Heart left ventricle (tissue), 16 donors: ENCODE measurements at regions not wholly inside any gene's neighbourhood (a gene's known extent, or its start where the extent isn't known, plus 50 kb on each side); places are given as distances from the start of the nearest gene placed in this dataset.
A peak's percentile ranks its signal among the peaks of the same experiment; 100 is the strongest.

ENCODE experiments used
- ATAC-seq, 4 donors: fragments of 200-7000 bp; cut with Tn5 transposase; one replicate each; pipeline ENCODE4 v1.9.1; 2020 to 2022; ENCODE audit warnings: moderate library complexity in 4 of 4, mild to moderate bottlenecking in 3 of 4, moderate number of reproducible peaks in 1 of 4
- DNase-seq, 5 donors: peaks; one replicate each; pipeline ENCODE4 v3.0.0-alpha.2; 2020
- H3K27ac ChIP-seq, 12 donors: fragments of 200-600 bp; sonication (generic) in 4 of 12; one replicate each; pipeline versions ENCODE4 v1.5.0 to v1.8.0; 2016 to 2022; ENCODE audit warnings: mild to moderate bottlenecking in 2 of 12
- H3K27me3 ChIP-seq, 9 donors: fragments of 200-600 bp; sonication (generic) in 2 of 9; one replicate each; pipeline versions ENCODE4 v1.5.1 to v1.8.0; 2016 to 2022; ENCODE audit warnings: mild to moderate bottlenecking in 3 of 9
- H3K36me3 ChIP-seq, 9 donors: fragments of 200-600 bp; sonication (generic) in 2 of 9; one replicate each; pipeline versions ENCODE4 v1.5.0 to v1.8.0; 2018 to 2022; ENCODE audit warnings: mild to moderate bottlenecking in 2 of 9
- H3K4me1 ChIP-seq, 12 donors: fragments of 200-600 bp; sonication (generic) in 4 of 12; one replicate each; pipeline versions ENCODE4 v1.5.0 to v1.8.0; 2016 to 2022; ENCODE audit warnings: mild to moderate bottlenecking in 3 of 12
- H3K4me3 ChIP-seq, 12 donors: fragments of 200-600 bp; sonication (generic) in 4 of 12; one replicate each; pipeline versions ENCODE4 v1.5.0 to v1.8.0; 2017 to 2022; ENCODE audit warnings: mild to moderate bottlenecking in 9 of 12, moderate library complexity in 4 of 12
- H3K9me3 ChIP-seq, 12 donors: fragments of 200-600 bp; sonication (generic) in 4 of 12; one replicate each; pipeline versions ENCODE4 v1.5.0 to v1.8.0; 2016 to 2022; ENCODE audit warnings: mild to moderate bottlenecking in 1 of 12
- POLR2A ChIP-seq, 2 donors: fragments of 450-650 bp; IDR thresholded peaks; one replicate each; pipeline ENCODE4 v1.6.1; 2017; ENCODE audit warnings: antibody characterized with exemption in 2 of 2, mild to moderate bottlenecking in 2 of 2, moderate library complexity in 2 of 2
- WGBS, 4 donors: extraction: QIAGEN DNeasy Blood & Tissue Kit in 2 of 4; methylation state at CpG; one replicate each; pipeline versions ENCODE4 v1.1.5 to v1.1.7; 2013 to 2018; 5-methylcytosine and 5-hydroxymethylcytosine counted together
- intact Hi-C, 10 donors: fragments of 100-400 bp; cut with DNase I; formaldehyde crosslinking; loops; one replicate each; pipeline versions ENCODE4 v1.11.1 to v1.14.2; 2022
- TF ChIP-seq, protein P1 (sequence below), 12 donors: fragments of 200-600 bp; sonication (generic) in 4 of 12; IDR thresholded peaks; one replicate each; pipeline versions ENCODE4 v1.5.0 to v1.8.0; 2018 to 2022; ENCODE audit warnings: antibody characterized with exemption in 12 of 12, mild to moderate bottlenecking in 5 of 12
- donor health status: ischemic (EF 13 %, LVEDD 7.1; RV severe dilation, severe dysfunction).
- donor health status: healthy with polysubstance abuse.
- donor health status: DM: no; HTN: yes; CAD: no.
- donor health status: DM: no; HTN: no; CAD: no.
- donor health status: ischemic (EF 25% LVEDD 6.9; RV normal size, moderate dysfunction).
- donor health status: ischemic (EF 25% LVEDD 5.7; RV mildly dilated, moderate dysfunction).
- donor health status: healthy.
- donor health status: DM: yes; HTN: yes; CAD: no.
- donor health status: ischemic (EF 35%, LVEDD 5.7; RV mildly dilated, moderate dysfunction).
- donor health status: nonischemic (EF 11% LVEDD 7.7; RV severe dilation, severe dysfunction).
- donor health status: DM: yes; HTN: yes; CAD: no.
- donor health status: PGD.
- donor health status: ischemic (EF 29% LVEDD 5.4; RV normal size, mild dysfunction).
- donor health status: nonischemic (EF 23%, LVEDD 6.1; RV moderate dilation, normal function).

- no peak for ATAC-seq
- intact Hi-C loops, result loop anchor here in 1 of 10 donors (10.0 kb wide), 1 partner anchor 83 kb away; no protein-coding TSS in a partner anchor
- 46 to 58% (median 54%) methylated on average over 10 of the region's 10 CpGs for WGBS, 4 donors
- TF ChIP-seq, protein P1, sequence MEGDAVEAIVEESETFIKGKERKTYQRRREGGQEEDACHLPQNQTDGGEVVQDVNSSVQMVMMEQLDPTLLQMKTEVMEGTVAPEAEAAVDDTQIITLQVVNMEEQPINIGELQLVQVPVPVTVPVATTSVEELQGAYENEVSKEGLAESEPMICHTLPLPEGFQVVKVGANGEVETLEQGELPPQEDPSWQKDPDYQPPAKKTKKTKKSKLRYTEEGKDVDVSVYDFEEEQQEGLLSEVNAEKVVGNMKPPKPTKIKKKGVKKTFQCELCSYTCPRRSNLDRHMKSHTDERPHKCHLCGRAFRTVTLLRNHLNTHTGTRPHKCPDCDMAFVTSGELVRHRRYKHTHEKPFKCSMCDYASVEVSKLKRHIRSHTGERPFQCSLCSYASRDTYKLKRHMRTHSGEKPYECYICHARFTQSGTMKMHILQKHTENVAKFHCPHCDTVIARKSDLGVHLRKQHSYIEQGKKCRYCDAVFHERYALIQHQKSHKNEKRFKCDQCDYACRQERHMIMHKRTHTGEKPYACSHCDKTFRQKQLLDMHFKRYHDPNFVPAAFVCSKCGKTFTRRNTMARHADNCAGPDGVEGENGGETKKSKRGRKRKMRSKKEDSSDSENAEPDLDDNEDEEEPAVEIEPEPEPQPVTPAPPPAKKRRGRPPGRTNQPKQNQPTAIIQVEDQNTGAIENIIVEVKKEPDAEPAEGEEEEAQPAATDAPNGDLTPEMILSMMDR (IDR thresholded peaks at IDR 0.05), result no peak
- TF ChIP-seq POLR2A (IDR thresholded peaks at IDR 0.05), result no peak
- Histone ChIP-seq H3K27me3 (no peaks in the 10 kb centered on the region), H3K9me3 (peaks cover 0 to 20% (median 0%) of the 10 kb centered on the region in 12 donors), H3K4me3 (no peak overlapping the region), H3K4me1 (no peaks in the 10 kb centered on the region), H3K27ac (no peak overlapping the region), H3K36me3 (no peaks in the 10 kb centered on the region)
- DNase-seq, result peak in 1 of 5 donors; percentile 27
Observed at GRCh38 chr15:24067733-24068501, 380.8 kb upstream of the NDN start.

DNA sequence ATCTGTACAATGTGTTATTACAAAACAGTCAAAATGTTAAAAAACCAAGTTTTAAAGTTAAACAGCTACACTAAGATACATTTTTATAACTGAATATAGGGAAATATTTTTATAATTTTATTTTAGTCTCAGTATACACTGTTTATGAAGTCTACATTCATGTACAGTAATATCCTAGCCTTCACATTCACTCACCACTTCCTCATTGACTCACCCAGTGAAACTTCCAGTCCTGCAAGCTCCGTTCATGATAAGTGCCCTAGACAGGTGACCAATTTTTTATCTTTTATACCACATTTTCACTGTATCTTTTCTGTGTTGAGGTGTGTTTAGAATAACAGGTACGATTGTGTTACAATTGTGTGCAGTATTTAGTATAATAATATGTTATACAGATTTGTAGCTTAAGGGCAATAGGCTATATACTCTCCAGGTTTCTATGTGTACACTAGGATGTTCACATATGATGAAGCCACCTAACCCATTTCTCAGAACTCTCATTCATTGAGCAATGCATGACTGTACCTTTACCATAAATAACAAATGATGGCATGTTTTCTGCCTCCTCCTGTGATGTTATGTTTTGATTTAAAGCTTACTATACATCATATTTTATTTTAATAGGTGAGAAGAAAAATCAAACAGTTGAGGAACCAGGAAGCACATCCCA, 388.4 kb upstream of the NDN start:
- Histone ChIP-seq H3K9me3 (peaks cover 0 to 20% (median 9%) of the 10 kb centered on the region in 12 donors), H3K4me1 (no peaks in the 10 kb centered on the region), H3K4me3 (no peak overlapping the region), H3K27ac (no peak overlapping the region), H3K36me3 (no peaks in the 10 kb centered on the region), H3K27me3 (no peaks in the 10 kb centered on the region)
- no peak for DNase-seq
- intact Hi-C loops, result no loop called here
- ATAC-seq, result no peak
- TF ChIP-seq, protein P1 (IDR thresholded peaks at IDR 0.05), result no peak
- TF ChIP-seq POLR2A (IDR thresholded peaks at IDR 0.05), result no peak
- 48 to 61% (median 55%) methylated on average over 2 of the region's 2 CpGs for WGBS, 4 donors

DNA sequence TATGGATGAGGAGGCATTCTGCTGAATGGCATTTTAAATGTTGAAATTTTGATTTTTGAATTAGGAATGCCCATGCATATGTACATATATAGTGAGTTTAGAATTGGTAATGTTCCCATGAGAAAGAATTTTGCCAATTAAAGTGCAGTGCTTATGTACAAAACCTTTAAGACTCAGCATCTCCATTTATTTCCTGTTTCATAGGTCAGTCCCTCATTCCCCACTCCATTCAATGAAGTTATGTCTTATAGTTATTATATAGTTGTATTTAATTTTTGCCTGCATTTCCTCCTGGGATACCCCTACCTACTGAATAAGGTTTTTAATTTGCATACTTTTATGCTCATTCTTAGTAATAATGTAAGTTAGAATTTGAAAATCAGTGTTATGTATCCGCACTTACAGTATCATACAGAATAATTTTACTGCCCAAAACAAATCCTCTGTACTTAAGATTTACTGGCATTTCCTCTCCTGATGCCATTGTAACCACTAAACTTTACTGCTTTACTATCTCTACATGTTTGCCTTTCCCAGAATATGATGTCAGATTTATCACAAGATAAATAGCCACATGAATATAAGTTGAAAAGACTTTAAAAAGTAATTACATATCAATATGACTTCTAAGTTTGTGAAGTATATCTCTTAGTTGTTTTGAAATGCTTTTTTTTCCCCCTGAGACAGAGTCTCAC, 389.1 kb upstream of the NDN start:
- Histone ChIP-seq H3K36me3 (no peaks in the 10 kb centered on the region), H3K4me3 (no peak overlapping the region), H3K27me3 (no peaks in the 10 kb centered on the region), H3K9me3 (peaks cover 0 to 20% (median 9%) of the 10 kb centered on the region in 12 donors), H3K27ac (no peak overlapping the region), H3K4me1 (no peaks in the 10 kb centered on the region)
- WGBS, 4 donors, result 75 to 86% (median 82%) methylated on average over 1 of the region's 1 CpG
- intact Hi-C loops, result no loop called here
- no peak for DNase-seq
- TF ChIP-seq POLR2A (IDR thresholded peaks at IDR 0.05), result no peak
- TF ChIP-seq, protein P1 (IDR thresholded peaks at IDR 0.05), result no peak
- no peak for ATAC-seq
